ENCODE measurements at regions not wholly inside any gene's neighbourhood (a gene's known extent, or its start where the extent isn't known, plus 50 kb on each side); places are given as distances from the start of the nearest gene placed in this dataset.

DNA sequence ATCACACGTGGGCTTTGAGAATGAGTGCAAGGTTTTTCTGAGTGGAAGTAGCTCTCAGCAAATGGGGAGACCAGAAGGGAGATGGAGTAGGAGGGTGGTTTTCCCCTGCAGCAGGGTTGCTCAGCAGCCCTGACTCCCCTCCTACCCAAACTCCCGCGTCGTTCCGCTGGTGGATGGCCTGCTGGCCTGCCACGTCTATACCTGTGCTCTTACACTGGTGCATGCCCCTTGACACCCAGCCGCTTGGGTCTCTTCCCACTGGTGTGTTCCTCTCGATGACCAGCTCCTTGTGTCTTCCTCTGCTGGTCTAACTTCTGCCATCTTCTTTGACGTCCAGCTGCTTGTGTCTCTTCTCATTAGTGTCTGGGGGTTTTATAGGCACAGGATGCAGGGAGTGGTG is 1797.9 kb downstream of the NCAM2 start:
- TF ChIP-seq POLR2A (IDR thresholded peaks at IDR 0.05; ENCODE audit: low read length) (no peak), GATA1 (IDR thresholded peaks at IDR 0.05; ENCODE audit: low read depth, low read length) (no peak)
